ENCODE measurements at regions not wholly inside any gene's neighbourhood (a gene's known extent, or its start where the extent isn't known, plus 50 kb on each side); places are given as distances from the start of the nearest gene placed in this dataset.

DNA sequence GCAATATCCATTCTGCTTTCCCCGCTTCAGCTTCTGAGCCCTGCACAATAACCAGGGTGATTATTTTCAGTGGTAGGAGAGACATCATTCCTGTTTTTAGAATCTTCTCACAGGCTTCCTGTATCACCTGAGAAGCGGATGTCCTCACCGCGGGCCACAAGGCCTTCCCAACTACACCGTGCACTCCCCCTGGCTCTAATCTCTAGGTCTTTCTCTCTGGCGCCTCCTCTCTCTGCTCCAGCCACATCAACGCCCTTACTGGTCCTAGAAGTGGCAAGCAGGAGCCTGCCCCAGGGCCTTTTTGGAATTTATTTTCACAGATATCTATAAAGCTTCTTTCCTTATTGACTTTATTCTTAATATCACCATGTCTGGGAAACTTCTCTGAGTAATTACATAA is 675.2 kb upstream of the FRG1 start:
- Histone ChIP-seq H3K4me3 (ENCODE audit: low read depth in 2 of 2, low read length in 2 of 2) (no peak overlapping the region), H3K36me3 (ENCODE audit: control insufficient read depth, insufficient read depth, low read length) (no peaks in the 10 kb centered on the region), H3K27ac (ENCODE audit: low read length) (no peak overlapping the region), H3K9me3 (ENCODE audit: control insufficient read depth, insufficient read depth, low read depth, low read length) (no peaks in the 10 kb centered on the region), H3K27me3 (ENCODE audit: control insufficient read depth, insufficient read depth, low read length) (no peaks in the 10 kb centered on the region), H3K4me1 (ENCODE audit: control insufficient read depth, insufficient read depth, low read length) (no peaks in the 10 kb centered on the region)
- in situ Hi-C loops (cut with HindIII; ENCODE audit: low pct_unique_long_range_greater_than_20kb, low sequenced_read_pairs) (no loop called here), intact Hi-C loops (cut with micrococcal nuclease; ENCODE audit: unreplicated experiment) (no loop called here)
- DNase-seq (ENCODE audit: low read depth, low spot score) (no peak), ATAC-seq (no peak)
- ChIA-PET POLR2A (no interaction called here), CTCF (no interaction called here)
- TF ChIP-seq TCF7L2 (IDR thresholded peaks at IDR 0.05; ENCODE audit: low read depth, low read length) (no peak), POLR2AphosphoS5 (IDR thresholded peaks at IDR 0.05; ENCODE audit: low read depth, low read length) (no peak)
- TF ChIP-seq, protein P1, sequence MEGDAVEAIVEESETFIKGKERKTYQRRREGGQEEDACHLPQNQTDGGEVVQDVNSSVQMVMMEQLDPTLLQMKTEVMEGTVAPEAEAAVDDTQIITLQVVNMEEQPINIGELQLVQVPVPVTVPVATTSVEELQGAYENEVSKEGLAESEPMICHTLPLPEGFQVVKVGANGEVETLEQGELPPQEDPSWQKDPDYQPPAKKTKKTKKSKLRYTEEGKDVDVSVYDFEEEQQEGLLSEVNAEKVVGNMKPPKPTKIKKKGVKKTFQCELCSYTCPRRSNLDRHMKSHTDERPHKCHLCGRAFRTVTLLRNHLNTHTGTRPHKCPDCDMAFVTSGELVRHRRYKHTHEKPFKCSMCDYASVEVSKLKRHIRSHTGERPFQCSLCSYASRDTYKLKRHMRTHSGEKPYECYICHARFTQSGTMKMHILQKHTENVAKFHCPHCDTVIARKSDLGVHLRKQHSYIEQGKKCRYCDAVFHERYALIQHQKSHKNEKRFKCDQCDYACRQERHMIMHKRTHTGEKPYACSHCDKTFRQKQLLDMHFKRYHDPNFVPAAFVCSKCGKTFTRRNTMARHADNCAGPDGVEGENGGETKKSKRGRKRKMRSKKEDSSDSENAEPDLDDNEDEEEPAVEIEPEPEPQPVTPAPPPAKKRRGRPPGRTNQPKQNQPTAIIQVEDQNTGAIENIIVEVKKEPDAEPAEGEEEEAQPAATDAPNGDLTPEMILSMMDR (IDR thresholded peaks at IDR 0.05): no peak
- no TSS peak for BruUV-seq (replicated peaks)

- TF ChIP-seq REST (IDR thresholded peaks at IDR 0.05; ENCODE audit: insufficient read depth in 1 of 2, low read depth in 2 of 2, low read length in 1 of 2): no peak
- TF ChIP-seq TCF7L2 (IDR thresholded peaks at IDR 0.05; ENCODE audit: low read depth, low read length): no peak
- TF ChIP-seq POLR2AphosphoS5 (IDR thresholded peaks at IDR 0.05; ENCODE audit: low read depth, low read length): no peak
- no peak for TF ChIP-seq SIN3A (IDR thresholded peaks at IDR 0.05; ENCODE audit: borderline replicate concordance, insufficient read depth, low read depth, low read length)
- TF ChIP-seq, protein P1 (IDR thresholded peaks at IDR 0.05): no peak
- CTCF ChIA-PET: no interaction called here
Measured at GRCh38 chr4:189267312-189267965, 673.2 kb upstream of the FRG1 start.

More at GRCh38 chr4:189267312-189267965, 673.2 kb upstream of the FRG1 start:
- no peak for ATAC-seq
- DNase-seq (ENCODE audit: low read depth, low spot score): no peak
- no TSS peak for BruUV-seq (replicated peaks)
- intact Hi-C loops (cut with micrococcal nuclease; ENCODE audit: unreplicated experiment): no loop called here
- Histone ChIP-seq H3K27ac (ENCODE audit: low read length) (no peak overlapping the region), H3K4me3 (ENCODE audit: low read depth in 2 of 2, low read length in 2 of 2) (no peak overlapping the region), H3K4me1 (ENCODE audit: control insufficient read depth, insufficient read depth, low read length) (no peaks in the 10 kb centered on the region), H3K27me3 (ENCODE audit: control insufficient read depth, insufficient read depth, low read length) (no peaks in the 10 kb centered on the region), H3K9me3 (ENCODE audit: control insufficient read depth, insufficient read depth, low read depth, low read length) (no peaks in the 10 kb centered on the region), H3K36me3 (ENCODE audit: control insufficient read depth, insufficient read depth, low read length) (no peaks in the 10 kb centered on the region)
- POLR2A ChIA-PET: no interaction called here
- in situ Hi-C loops (cut with HindIII; ENCODE audit: low pct_unique_long_range_greater_than_20kb, low sequenced_read_pairs): no loop called here
